Stimulated activated effector memory CD8-positive, alpha-beta T cell treated with anti-CD3 and anti-CD28 coated beads, Interleukin-12 subunit alpha, Interleukin-12 subunit beta, amount 100 ng/mL, for 72 hours (primary cell): ENCODE measurements at regions not wholly inside any gene's neighbourhood (a gene's known extent, or its start where the extent isn't known, plus 50 kb on each side); places are given as distances from the start of the nearest gene placed in this dataset.

Source experiments
- ATAC-seq: fragments of 150-1000 bp; cut with Tn5 transposase; 2 replicates; pipeline ENCODE4 v1.10.0; 2021
- DNase-seq, 2 donors: peaks; one replicate each; pipeline ENCODE4 v3.0.0; 2021 to 2022; ENCODE audit warnings: low spot score in 2 of 2
- H3K27ac Mint-ChIP-seq: one replicate; pipeline ENCODE4 v1.8.0; 2022; ENCODE audit warnings: mild to moderate bottlenecking, mixed read lengths
- H3K36me3 Mint-ChIP-seq: one replicate; pipeline ENCODE4 v1.8.0; 2022; ENCODE audit warnings: mild to moderate bottlenecking, mixed read lengths
- H3K4me1 Mint-ChIP-seq: one replicate; pipeline ENCODE4 v1.8.0; 2022; ENCODE audit warnings: mixed read lengths
- H3K4me3 Mint-ChIP-seq: one replicate; pipeline ENCODE4 v1.8.0; 2022; ENCODE audit warnings: mild to moderate bottlenecking, mixed read lengths
- H3K9me3 Mint-ChIP-seq: one replicate; pipeline ENCODE4 v1.8.0; 2022; ENCODE audit warnings: mixed read lengths

DNA sequence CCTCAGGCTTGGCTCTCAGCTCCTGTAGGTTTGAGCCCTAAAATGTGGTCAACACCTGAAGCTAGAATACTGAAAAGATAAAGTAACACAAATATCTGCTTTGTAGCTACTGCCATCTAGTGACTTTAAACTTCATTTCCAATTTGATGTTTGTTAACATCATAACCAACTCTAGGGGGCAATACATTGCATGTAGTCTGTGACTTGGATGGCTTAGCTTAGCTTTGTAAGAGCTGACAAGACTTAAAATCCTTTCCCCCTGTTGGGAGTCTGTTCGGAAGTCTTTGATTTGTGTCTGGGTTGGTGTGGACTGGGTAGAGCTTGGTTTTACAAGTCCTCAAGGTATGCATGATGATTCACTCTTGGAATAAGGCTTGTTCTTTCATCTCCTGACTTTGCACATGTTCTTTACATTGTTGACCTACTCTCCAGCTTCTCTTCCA, 51.7 kb downstream of the SCN11A start:
- DNase-seq (no peak), ATAC-seq (peak; percentile 52)
- Mint-ChIP-seq H3K4me3 (no peak overlapping the region), H3K4me1 (no peaks in the 10 kb centered on the region), H3K9me3 (no peaks in the 10 kb centered on the region), H3K27ac (no peak overlapping the region), H3K36me3 (no peaks in the 10 kb centered on the region)

GRCh38 chr3:38998086-38998485, 53.7 kb downstream of the SCN11A start:
- Mint-ChIP-seq H3K36me3 (no peaks in the 10 kb centered on the region), H3K9me3 (no peaks in the 10 kb centered on the region), H3K4me1 (no peaks in the 10 kb centered on the region), H3K4me3 (no peak overlapping the region), H3K27ac (no peak overlapping the region)
- ATAC-seq, result no peak
- no peak for DNase-seq

DNA sequence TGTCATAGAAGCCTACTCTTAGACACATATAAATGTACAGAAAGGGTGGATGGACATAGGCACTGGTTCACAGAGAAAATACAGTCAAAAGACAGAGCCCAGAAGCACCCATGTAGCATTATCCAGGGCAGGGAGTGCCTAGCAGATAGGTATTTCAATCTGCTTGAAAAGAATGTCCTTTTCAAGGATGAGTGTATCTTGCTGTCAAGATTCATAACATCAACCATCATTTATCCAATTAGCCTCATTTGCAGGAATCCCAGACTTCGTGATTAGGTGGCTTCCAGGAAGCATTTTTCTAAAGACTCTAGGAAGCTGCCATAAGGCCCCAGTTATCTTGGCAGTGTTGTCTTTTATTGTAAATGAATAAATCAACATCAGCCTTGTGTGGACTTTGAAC, 55.6 kb downstream of the SCN11A start:
- H3K9me3 Mint-ChIP-seq, result no peaks in the 10 kb centered on the region
- no peaks in the 10 kb centered on the region for H3K36me3 Mint-ChIP-seq
- no peak overlapping the region for H3K4me3 Mint-ChIP-seq
- no peaks in the 10 kb centered on the region for H3K4me1 Mint-ChIP-seq
- ATAC-seq (no peak), DNase-seq (no peak)
- H3K27ac Mint-ChIP-seq, result no peak overlapping the region

GRCh38 chr3:38994251-38994650, 57.5 kb downstream of the SCN11A start:
- no peak overlapping the region for H3K27ac Mint-ChIP-seq
- no peak for ATAC-seq
- DNase-seq, result no peak
- no peaks in the 10 kb centered on the region for H3K9me3 Mint-ChIP-seq
- no peaks in the 10 kb centered on the region for H3K4me1 Mint-ChIP-seq
- H3K4me3 Mint-ChIP-seq, result no peak overlapping the region
- H3K36me3 Mint-ChIP-seq, result no peaks in the 10 kb centered on the region

GRCh38 chr3:38992117-38992760, 59.5 kb downstream of the SCN11A start:
- Mint-ChIP-seq H3K4me3 (no peak overlapping the region), H3K9me3 (no peaks in the 10 kb centered on the region), H3K36me3 (no peaks in the 10 kb centered on the region), H3K4me1 (no peaks in the 10 kb centered on the region), H3K27ac (no peak overlapping the region)
- no peak for DNase-seq
- no peak for ATAC-seq

DNA sequence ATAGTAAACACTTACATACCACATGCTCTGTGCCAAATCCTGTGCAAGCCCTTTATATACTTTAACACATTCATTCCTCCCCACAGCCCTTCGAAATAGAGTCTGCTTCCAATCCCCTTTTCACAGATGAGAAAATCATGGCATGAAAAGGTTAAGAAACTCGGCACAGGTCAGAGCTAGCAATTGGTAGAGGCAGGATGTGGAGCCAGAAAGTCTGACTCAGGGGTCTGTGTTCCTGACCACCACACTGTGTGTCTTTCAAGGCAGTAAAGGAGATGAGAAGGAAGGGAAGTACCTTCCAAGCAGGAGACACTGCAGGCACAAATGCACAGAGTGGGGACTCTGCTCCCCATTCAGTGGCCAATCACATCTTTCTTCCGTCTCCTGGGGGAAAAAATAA, 61.1 kb downstream of the SCN11A start:
- no peak for ATAC-seq

DNA sequence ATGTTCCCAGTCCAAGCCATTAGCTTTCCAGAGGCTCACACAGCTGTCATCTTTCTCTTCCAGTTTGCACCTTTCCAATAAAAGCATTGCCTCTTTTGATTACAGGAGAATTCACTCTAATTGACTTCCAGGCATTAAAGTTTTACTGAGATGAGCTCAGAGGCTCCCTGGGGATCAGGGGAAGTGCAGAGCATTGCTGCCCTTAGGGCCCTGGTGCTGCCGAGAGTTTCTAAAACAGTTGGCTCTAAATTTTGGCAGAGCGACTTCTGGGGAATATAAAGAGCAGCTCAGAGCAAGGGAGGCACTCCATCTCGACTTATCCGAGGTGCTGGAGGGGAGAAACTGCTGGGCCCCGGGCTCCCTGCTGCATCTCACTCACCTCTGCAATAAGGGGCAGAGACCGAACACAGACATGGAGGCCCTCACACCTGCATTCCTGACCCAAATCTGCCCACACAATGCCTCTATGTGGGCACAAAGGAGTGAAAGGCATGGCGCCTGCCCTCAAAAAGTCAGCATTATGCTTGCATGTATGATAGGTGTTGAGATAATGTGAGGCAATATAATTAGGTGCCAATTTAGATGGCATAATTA, 61.7 kb downstream of the SCN11A start:
- ATAC-seq, result no peak
- Mint-ChIP-seq H3K4me3 (no peak overlapping the region), H3K27ac (no peak overlapping the region), H3K36me3 (no peaks in the 10 kb centered on the region), H3K4me1 (no peaks in the 10 kb centered on the region), H3K9me3 (no peaks in the 10 kb centered on the region)
- DNase-seq, result no peak

More for the DNA sequence above, 61.1 kb downstream of the SCN11A start:
- H3K36me3 Mint-ChIP-seq, result no peaks in the 10 kb centered on the region
- H3K27ac Mint-ChIP-seq, result no peak overlapping the region
- H3K4me3 Mint-ChIP-seq, result no peak overlapping the region
- no peak for DNase-seq
- no peaks in the 10 kb centered on the region for H3K9me3 Mint-ChIP-seq
- no peaks in the 10 kb centered on the region for H3K4me1 Mint-ChIP-seq

GRCh38 chr3:38988955-38989354, 62.8 kb downstream of the SCN11A start:
- DNase-seq (no peak), ATAC-seq (no peak)
- Mint-ChIP-seq H3K9me3 (no peaks in the 10 kb centered on the region), H3K4me3 (no peak overlapping the region), H3K4me1 (no peaks in the 10 kb centered on the region), H3K36me3 (no peaks in the 10 kb centered on the region), H3K27ac (no peak overlapping the region)

DNA sequence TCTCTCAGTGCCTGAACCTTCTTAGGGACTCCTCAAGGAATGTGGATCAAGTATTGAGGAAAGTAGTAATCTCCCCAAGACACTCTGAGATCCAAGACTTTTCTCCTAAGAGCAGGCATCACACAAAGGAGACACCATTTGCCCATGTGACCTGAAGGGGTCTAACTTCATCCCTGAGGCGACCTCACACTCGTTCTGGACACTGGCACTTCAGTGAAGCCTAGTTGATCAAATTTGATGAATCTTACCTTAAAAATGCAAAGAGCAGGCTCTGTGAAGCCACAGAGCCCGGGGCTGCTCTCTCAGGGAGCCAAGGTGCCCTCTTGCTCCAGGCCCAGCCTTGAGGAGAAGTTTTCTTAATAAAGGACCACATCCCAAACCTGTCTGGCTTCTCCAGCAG, 64.3 kb downstream of the SCN11A start:
- Mint-ChIP-seq H3K4me1 (no peaks in the 10 kb centered on the region), H3K9me3 (no peaks in the 10 kb centered on the region), H3K36me3 (no peaks in the 10 kb centered on the region), H3K27ac (no peak overlapping the region), H3K4me3 (no peak overlapping the region)
- no peak for DNase-seq
- ATAC-seq, result no peak

GRCh38 chr3:38986901-38987300, 64.8 kb downstream of the SCN11A start:
- H3K36me3 Mint-ChIP-seq, result no peaks in the 10 kb centered on the region
- H3K4me1 Mint-ChIP-seq, result no peaks in the 10 kb centered on the region
- no peak overlapping the region for H3K27ac Mint-ChIP-seq
- no peak for ATAC-seq
- no peaks in the 10 kb centered on the region for H3K9me3 Mint-ChIP-seq
- no peak overlapping the region for H3K4me3 Mint-ChIP-seq
- DNase-seq, result no peak

DNA sequence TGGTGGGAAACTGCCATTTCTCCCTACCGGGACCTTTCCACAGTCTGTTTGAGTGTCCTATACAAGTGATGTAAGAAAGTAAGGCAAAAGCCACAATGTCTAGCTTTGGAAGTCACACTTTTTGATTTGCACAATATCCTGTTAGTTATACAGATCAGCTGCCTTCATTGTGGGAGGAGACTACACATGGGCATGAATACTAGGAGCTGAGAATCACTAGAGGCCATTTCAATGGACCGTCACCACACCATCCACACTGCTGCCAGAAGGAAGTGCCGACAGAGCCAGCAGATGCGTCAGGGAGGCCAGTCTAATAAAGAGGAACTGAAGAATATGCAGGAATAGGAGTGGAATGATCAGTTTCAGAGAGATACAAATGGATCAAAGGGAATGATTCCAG, 65.8 kb downstream of the SCN11A start:
- DNase-seq, result no peak
- H3K4me3 Mint-ChIP-seq, result no peak overlapping the region
- H3K36me3 Mint-ChIP-seq, result no peaks in the 10 kb centered on the region
- ATAC-seq, result no peak
- no peak overlapping the region for H3K27ac Mint-ChIP-seq
- H3K4me1 Mint-ChIP-seq, result no peaks in the 10 kb centered on the region
- no peaks in the 10 kb centered on the region for H3K9me3 Mint-ChIP-seq

DNA sequence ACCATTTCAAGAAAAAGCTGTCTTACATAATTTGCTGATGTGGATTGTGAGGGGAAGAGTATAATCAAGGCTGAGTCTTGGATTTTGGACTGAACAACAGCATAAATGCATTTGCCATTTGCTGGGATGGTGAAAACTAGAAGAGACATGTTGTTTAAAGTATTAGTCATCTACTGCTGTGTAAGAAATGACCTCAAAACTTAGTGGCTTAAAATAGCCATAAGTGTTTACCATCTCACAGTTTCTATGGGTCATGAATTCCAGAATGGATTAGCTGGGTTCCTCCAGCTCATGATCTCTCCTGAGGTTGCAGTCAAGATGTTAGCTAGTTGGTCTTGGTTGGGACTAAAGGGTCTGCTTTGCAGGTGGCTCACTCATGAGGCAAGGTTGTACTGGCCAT, 66.2 kb downstream of the SCN11A start:
- Mint-ChIP-seq H3K36me3 (no peaks in the 10 kb centered on the region), H3K27ac (no peak overlapping the region), H3K4me1 (no peaks in the 10 kb centered on the region), H3K4me3 (no peak overlapping the region), H3K9me3 (no peaks in the 10 kb centered on the region)
- ATAC-seq (no peak), DNase-seq (no peak)

DNA sequence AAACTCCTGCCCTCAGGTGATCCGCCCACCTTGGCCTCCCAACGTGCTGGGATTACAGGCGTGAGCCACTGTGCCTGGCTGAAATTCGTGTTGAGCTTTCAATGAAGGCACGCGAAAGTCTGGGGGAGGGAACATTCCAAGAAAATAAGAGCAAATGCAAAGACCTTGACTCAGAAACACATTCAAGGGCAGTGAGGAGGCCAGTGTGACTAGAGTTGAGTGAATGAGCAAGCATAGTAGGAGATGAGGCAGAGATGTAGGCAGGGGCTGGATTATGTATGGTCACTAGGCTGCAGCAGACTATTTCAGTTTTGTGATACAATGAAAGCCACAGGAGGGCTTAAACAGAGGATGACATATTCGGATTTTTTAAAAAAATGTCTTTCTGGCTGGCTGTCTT, 67.0 kb downstream of the SCN11A start:
- DNase-seq (no peak), ATAC-seq (no peak)
- H3K9me3 Mint-ChIP-seq, result no peaks in the 10 kb centered on the region
- H3K27ac Mint-ChIP-seq, result no peak overlapping the region
- H3K36me3 Mint-ChIP-seq, result no peaks in the 10 kb centered on the region
- H3K4me3 Mint-ChIP-seq, result no peak overlapping the region
- H3K4me1 Mint-ChIP-seq, result no peaks in the 10 kb centered on the region

DNA sequence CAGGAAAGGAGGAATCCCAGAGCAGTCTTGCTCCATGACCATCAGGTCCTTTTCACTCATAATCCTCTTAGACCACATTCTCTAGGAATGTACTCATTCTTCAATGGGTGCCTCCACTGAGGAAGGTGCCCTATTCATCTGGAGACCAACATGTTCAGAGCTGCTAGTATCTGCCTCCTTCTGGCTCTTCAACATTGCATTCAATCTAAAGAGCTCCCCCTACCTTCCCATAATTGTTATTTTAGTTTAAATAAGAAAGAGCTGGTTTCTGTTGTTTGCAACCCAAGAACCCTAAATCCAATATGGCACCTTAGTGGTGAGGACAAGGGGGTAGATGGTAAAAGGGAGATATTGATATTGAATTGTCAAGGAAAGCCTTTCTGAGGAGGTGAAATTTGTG, 67.6 kb downstream of the SCN11A start:
- no peak overlapping the region for H3K27ac Mint-ChIP-seq
- no peaks in the 10 kb centered on the region for H3K36me3 Mint-ChIP-seq
- H3K4me3 Mint-ChIP-seq, result no peak overlapping the region
- H3K9me3 Mint-ChIP-seq, result no peaks in the 10 kb centered on the region
- no peaks in the 10 kb centered on the region for H3K4me1 Mint-ChIP-seq
- DNase-seq (no peak), ATAC-seq (no peak)

- Mint-ChIP-seq H3K4me1 (no peaks in the 10 kb centered on the region), H3K4me3 (no peak overlapping the region), H3K9me3 (no peaks in the 10 kb centered on the region), H3K36me3 (no peaks in the 10 kb centered on the region), H3K27ac (no peak overlapping the region)
- DNase-seq, result no peak
- ATAC-seq, result no peak
Measured at GRCh38 chr3:38980938-38981337, 70.8 kb downstream of the SCN11A start.

GRCh38 chr3:38978729-38979128, 73.0 kb downstream of the SCN11A start:
- Mint-ChIP-seq H3K36me3 (no peaks in the 10 kb centered on the region), H3K9me3 (no peaks in the 10 kb centered on the region), H3K27ac (no peak overlapping the region), H3K4me1 (no peaks in the 10 kb centered on the region), H3K4me3 (no peak overlapping the region)
- DNase-seq, result no peak
- ATAC-seq, result no peak
